DND-41 (cell line): ENCODE measurements at regions not wholly inside any gene's neighbourhood (a gene's known extent, or its start where the extent isn't known, plus 50 kb on each side); places are given as distances from the start of the nearest gene placed in this dataset.

Experiments used
- EZH2 ChIP-seq: IDR thresholded peaks from 3 replicates; pipeline ENCODE4 v1.6.1; 2012; ENCODE audit warnings: borderline replicate concordance, low read depth, mild to moderate bottlenecking, moderate library complexity, low read length, inconsistent platforms; ENCODE audit not compliant: severe bottlenecking
- TF ChIP-seq, protein P1 (sequence below): IDR thresholded peaks from 2 replicates; pipeline ENCODE4 v1.5.1; 2012; ENCODE audit warnings: borderline replicate concordance, low read length, moderate library complexity, mild to moderate bottlenecking; ENCODE audit not compliant: poor library complexity, severe bottlenecking; ENCODE audit errors: extremely low read depth

DNA sequence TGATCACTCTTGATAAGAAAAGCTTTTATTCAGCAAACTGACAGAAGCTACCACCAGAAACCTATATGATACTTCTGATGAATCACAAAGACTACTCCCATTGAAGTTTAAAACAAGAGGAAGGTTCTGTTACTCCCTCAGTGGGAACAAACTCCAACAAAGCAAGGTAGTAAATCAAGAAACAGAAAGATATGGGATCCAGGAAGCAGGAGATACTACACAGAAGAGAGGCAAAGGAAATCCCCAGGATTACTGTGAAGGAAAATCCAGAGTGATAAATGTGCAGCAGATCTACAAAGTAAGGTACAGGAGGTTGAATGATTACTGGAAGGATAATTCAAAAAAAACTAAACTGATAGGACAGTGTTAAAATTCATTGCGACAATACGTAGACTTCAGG is 222.4 kb downstream of the HHIP start:
- TF ChIP-seq, protein P1, sequence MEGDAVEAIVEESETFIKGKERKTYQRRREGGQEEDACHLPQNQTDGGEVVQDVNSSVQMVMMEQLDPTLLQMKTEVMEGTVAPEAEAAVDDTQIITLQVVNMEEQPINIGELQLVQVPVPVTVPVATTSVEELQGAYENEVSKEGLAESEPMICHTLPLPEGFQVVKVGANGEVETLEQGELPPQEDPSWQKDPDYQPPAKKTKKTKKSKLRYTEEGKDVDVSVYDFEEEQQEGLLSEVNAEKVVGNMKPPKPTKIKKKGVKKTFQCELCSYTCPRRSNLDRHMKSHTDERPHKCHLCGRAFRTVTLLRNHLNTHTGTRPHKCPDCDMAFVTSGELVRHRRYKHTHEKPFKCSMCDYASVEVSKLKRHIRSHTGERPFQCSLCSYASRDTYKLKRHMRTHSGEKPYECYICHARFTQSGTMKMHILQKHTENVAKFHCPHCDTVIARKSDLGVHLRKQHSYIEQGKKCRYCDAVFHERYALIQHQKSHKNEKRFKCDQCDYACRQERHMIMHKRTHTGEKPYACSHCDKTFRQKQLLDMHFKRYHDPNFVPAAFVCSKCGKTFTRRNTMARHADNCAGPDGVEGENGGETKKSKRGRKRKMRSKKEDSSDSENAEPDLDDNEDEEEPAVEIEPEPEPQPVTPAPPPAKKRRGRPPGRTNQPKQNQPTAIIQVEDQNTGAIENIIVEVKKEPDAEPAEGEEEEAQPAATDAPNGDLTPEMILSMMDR = no peak
- TF ChIP-seq EZH2 = no peak
